ENCODE measurements at regions not wholly inside any gene's neighbourhood (a gene's known extent, or its start where the extent isn't known, plus 50 kb on each side); places are given as distances from the start of the nearest gene placed in this dataset.

DNA sequence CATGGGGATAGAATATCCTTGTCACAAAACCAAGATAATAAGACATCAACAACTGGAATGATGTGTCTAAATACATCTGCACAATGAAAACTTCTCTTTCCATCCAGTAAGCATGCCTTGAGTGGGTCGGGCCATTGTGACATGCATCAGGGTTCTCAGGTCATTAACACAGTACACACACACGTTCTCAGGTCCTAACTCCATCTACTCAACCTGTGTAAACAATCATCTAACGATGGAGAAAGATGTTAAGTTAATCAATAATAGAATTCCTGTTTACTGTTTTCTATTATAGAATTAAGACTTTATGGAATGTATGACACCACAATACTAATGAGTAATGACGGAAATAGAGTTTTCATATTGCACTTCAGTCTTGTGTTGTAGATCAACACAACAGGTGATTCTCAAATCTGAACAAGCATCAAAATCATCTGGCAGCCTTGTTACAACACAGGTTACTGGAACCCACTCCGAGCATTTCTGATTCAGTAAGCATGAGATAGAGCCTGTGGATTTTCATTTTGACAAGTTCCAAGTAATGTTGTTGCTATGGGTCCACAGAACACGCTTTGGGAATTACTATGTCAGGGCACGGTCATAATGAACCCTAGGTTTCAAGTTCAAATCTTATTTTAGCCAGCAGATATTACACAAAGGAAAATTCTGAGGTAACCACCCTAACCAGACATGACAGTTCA, 315.8 kb upstream of the TEX13C start (continued):
- TF ChIP-seq BACH1 (IDR thresholded peaks at IDR 0.05; ENCODE audit: low read length) (no peak), KDM4A (IDR thresholded peaks at IDR 0.05; ENCODE audit: low read depth, low read length, severe bottlenecking) (no peak), JUN (IDR thresholded peaks at IDR 0.05; ENCODE audit: low read depth, low read length) (no peak), NRF1 (IDR thresholded peaks at IDR 0.05; ENCODE audit: low read depth, low read length) (no peak)

Measured in H1 (cell line).